NCI-H524 treated with DMSO at 0.1 percent for 48 hours (cell line): ENCODE measurements at regions not wholly inside any gene's neighbourhood (a gene's known extent, or its start where the extent isn't known, plus 50 kb on each side); places are given as distances from the start of the nearest gene placed in this dataset.
A peak's percentile ranks its signal among the peaks of the same experiment; 100 is the strongest.

ENCODE experiments used
- DNase-seq: peaks from one replicate; lab custom pipeline; 2025; lab: John Stamatoyannopoulos, UW

DNA sequence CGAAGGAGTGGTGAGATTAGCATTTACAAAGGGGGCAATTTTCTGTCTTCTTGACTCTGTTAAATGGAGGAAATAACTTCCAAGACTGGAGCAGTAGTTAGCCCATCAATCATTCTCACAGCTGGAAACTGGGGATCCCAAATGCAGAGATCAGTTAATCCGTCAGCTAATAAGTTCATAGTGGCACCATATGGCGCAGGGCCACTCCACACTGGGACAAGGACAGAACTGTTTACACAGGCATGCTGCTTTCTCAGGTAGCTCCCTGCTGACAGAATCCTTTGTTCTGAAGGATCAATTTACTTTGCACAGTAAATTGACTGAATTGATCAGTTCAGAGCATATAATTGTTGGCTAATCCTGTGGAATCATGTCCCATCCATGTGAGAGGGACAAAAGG, 395.7 kb downstream of the TMEM161B start:
- DNase-seq = peak; percentile 97

DNA sequence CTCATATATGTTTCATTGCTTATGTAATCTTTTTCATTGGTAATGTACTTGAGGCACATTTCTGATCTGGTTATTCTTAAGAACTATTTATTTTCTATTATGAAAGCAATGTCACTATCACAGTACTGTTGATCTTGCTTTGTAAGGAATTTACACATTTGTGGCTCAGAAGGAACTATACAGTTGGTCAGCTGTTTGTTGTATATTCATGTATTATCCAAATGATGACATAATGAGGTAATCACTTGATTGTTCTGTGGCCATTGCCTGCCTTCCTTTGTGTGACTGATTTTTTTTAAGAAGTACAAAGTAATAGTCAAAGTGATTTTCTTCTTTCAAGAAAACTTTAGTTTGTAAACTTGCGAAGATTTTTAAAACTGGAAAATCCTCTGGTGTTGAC, 399.9 kb downstream of the TMEM161B start:
- DNase-seq = no peak

DNA sequence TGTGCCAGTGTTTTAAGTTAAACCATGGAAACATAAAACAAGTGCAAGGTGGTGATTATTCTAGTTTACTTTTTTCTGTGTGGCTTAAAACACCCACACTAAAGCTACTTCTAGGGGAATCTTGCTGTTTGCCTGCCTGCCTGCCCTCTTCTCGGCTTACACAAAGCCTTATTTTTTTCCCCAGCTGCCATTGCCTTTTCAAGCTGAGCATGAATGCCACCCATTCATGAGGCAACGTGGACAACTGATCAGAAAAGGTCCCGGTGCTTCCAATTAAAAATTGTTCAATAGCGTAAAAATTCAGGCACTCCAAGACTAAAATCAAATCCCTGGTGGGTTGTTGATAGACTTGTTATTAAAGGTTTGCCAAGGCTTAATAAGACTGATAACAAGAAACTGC, 401.4 kb downstream of the TMEM161B start:
- no peak for DNase-seq

DNA sequence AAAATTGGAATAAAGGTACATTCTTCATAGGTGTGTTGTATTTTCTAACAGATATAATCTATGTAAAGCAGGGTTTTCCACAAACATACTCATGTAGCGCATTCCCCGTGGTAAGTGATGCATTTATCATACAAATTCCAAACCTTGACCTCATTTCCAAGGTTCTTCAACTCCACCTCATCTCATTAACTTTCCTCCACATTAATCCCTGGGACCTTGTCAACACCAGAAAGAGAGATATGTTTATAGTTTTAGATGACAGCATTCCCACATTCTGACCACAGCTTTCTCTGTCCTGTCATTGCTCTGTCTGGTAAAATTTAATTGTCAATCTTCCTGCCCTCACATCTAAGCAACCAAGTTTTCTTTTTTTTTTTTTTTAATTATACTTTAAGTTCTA, 415.1 kb downstream of the TMEM161B start:
- no peak for DNase-seq

DNA sequence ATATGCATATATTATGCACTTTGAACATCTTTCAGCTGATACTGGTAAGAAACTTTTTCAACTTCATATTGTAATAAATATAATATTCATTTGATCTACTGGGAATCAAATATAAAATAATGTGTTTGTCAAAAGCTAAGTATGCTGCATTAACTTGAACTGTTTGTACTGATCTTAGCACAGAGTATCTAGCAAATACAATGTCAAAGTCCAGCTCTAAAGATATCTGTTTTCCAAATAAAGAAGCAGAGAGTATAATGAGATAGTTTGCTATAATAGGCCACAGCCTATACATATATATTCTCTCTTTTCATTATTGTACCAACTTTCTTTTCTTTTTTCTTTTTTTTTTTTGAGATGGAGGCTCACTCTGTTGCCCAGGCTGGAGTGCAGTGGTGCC, 417.0 kb downstream of the TMEM161B start:
- no peak for DNase-seq

DNA sequence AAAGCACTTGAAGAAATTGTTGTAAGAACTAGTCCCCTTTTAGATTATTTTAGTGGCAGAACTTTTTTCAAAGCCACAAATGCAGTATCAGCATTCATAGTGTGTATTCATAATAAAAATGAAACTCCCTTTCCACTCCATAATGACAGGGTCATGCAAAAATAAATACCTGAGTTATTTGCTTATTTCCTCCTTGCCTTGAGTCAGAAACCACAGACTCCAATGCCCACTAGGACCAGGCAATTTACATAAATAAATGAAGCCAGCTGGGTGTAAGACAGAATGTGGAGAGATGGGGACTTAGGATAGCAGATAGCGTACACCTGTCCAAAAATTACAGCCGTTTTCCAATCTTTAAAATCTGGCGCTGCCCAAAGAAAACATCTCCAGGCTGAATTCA, 417.8 kb downstream of the TMEM161B start:
- DNase-seq = no peak

DNA sequence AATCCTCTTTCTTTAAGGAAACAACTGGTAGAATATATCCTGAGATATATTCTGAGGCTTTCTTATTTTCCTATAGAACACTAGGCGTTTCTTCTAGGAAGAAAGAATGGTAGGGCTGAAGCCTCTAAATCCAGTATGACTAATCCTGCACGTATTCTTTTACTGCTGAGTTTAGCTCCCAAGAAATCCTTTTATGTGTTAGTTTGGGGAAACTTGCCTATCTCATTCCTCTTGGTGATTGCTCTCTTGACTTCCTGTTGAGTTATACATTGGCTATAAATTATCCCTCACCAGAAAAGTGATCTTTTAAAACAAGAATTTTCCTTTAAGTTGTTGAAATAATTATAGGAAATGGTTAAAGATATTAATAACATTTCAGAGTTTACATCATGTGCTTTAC, 422.9 kb downstream of the TMEM161B start:
- DNase-seq = no peak

DNA sequence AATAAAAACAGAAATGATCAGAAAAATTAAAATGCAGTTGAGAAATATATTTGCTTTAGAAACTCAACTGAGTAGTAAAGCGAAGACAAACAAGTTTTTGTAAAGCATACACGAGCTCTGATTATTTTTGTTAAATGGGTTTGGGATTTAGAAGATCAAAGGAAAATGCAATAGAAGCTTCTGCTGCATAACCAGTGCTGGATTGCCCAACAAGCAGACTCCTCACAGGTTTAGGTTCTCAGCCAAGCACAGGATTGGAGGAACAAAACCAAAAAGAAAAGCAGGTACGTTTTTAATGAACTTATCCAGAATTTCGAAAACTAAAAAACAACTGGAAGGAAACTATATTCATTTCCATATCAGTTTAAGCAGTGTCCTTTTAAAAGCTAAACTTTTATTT, 423.8 kb downstream of the TMEM161B start:
- no peak for DNase-seq

DNA sequence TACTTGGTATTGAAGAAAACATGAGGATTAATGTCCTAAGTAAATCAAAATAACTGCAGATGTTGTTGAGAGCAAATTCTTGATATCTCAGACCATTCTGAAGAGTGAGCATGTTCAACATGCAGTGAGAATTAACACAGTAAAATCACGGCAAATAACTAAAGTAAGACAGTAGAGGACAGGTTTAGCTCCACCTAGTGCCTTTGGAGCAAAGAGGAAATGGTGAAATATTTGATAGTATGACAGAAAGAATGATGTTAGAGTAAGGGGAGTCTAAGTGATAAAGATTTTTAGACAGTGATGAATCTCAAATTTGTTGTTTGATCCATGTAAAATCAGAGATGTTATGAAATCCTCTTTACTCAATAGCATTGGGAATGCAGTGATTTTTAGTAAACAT, 424.2 kb downstream of the TMEM161B start:
- no peak for DNase-seq

DNA sequence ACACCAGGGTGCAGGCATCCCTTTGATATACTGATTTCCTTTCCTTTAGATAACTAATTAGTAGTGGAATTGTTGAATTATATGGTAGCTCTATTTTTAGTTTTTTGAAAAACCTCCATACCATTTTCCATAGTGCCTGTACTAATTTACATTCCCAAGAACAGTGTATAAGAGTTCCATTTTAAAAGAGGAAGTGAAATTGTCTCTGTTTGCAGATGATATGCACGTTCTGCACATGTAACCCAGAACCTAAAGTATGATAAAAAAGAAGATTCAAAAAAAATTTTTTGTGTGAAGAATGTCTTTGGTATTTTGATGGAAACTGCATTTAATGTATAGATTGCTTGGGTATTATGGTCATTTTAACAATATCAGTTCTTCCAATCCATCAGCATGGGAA, 424.0 kb upstream of the CCNH start:
- DNase-seq = no peak

DNA sequence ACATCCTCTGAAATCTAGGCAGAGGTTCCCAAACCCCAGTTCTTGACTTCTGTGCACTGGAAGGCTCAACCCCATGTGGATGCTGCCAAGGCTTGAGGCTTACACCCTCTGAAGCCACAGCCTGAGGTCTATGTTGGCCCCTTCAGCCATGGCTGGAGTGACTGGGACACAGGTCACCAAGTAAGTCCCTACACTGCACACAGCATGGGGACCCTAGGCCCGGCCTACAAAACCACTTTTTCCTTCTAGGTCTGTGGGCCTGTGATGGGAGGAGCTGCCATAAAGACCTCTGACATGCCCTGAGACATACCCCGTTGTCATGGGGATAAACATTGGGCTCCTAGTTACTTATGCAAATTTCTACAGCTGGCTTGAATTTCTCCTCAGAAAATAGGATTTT, 418.8 kb upstream of the CCNH start:
- DNase-seq = no peak

DNA sequence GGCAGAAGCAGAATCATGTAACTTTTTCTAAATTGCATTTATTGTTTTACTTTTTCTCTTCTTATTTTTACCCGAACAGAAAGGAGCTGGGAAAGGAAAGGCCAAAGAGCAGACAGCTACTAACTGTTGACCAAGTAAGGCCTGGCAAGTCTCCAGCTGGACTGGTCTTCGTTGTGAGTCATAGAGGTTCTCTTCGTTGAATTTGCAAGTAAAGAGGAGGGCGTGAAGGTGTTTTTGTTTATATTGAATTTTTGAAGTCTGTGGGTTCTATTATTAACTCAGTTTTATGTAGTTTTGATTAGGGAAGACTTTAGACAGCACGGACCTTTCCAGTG, 416.5 kb upstream of the CCNH start:
- no peak for DNase-seq

DNA sequence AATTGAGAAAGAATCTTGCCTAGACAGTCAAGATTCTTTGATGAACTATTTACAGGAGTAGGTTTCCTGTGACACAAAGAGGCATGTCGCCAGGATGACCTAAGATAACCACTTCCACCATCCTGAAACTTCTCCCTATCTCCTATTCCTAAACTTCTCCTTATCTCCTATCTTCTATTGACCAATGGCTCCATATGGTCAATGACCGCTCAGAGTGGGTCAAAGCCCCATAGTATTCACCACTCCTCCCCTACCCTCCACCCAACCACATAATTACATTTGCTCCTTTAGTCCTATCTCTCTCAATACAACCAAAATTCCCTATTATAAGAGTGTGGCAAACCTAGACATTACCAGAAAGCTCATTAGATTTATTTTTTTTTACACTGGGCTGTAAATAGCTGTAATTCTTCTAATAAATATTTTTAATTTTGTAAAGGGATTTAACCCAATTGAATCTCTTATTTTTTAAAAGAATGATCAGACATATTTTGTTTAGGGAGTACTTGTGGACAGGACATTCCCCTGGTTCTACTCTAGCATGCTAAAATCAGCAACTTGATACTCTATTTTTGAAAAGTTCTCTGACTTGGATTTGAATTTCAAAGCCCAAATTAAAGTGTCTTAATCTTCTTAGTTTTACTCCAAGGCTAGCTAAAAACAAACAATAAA, 416.0 kb upstream of the CCNH start:
- no peak for DNase-seq

DNA sequence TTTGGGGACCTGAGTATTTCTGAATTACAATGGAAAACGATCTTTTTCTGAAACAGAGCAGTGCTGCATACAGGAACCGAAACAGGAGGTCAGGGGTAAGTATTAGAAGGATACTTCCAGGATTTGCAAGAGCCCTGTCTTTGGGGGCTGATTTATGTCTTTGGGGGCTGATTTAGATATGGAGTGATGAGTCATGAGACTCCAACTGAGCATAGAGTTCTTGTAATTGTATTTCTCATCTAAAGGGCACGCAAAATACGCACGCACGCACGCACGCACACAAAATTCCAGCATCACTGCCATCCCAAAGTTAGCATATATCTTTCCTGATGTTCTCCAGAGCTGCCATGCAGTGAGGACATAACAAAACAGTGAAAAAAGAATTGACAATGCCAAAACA, 414.8 kb upstream of the CCNH start:
- no peak for DNase-seq

DNA sequence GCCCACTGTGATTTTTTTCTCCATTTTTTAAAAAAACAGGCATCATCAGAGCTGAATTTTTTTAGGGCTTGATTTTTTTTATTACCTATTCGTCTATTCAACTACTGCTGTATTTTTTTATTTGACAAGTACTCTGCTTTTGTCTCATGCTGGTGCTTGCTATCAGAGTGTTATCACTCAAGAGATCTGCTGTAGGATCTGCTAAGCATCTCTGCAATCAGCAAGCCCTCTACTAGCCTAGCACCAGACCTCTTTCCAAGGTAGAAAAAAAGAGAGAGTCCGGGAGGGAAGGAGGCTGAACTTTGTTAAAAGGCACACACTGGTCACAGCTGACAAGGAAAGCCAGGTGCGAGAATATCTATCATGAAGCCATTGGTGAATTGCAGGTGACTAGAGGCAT, 413.8 kb upstream of the CCNH start:
- no peak for DNase-seq

DNA sequence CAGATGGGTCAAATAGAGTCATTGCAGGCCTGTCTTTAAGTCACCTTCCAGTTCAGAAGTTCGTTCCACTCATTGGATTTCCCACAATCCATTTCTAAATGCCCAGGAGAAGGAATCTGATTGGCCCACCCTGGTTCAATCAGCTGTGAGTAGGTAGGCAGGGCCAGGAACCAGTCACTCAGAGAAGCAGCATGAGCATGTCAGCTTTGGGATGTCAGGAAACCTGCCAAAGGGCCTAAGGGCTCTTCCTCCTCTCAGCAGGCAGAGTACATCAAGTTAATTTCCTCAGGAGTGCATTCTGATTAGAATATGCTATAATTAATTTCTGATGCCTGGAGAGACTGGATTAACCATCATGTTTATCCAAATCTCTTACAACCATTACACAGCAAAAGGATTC, 412.9 kb upstream of the CCNH start:
- no peak for DNase-seq

DNA sequence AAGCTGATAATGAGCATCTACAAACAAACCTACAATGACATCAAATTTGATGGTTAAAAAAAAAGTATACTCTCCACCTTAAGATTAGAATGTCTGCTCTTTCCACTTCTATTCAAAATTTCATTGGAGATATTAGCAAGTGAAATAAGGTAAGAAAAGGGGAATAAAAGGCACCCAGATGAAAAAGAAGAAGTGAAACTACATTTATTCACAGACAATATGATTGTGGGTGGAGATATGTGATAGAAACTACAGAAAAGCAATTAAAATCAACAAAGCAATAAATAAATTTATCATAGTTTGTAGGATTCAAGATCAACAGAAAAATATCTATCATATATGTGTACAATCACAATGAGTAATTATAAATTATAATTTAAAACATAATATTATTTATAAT, 395.1 kb upstream of the CCNH start:
- DNase-seq = no peak

DNA sequence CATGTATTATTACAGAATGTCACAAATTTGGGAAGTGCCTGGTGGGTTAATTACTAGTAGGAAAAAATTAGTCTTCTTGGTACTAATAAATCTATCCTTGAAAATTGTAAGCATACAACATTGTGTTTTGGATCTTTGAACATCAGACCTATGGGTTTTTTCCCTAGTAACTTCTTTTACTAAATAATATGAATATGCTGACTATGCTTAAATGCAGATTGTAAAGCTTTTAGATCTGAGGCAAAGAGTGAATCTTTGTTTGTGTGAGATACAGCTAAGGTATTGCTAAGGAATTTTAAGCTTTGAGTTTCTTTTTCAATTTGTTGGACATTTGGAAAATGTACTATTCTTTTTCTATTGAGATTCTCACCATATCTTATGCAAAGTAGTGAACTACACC, 390.6 kb upstream of the CCNH start:
- DNase-seq = no peak

DNA sequence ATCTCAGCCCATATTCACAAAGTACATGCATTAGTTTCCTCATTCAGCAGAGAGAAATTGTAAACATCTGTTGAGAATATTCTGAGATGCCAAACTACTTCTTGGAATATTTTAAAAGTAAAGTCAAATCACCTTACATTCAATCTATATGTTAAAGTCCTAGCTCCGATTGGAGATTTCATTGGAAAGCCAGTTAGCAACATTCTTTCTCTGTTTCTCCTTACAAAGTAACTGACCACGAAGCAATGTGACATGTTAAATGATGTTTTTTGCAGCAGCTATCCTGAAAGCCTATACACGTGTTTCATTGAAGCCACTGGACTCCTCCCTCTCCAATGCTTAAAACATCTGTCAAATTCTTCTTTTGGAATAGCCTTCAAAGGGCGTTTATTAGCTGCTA, 379.1 kb upstream of the CCNH start:
- DNase-seq = no peak

DNA sequence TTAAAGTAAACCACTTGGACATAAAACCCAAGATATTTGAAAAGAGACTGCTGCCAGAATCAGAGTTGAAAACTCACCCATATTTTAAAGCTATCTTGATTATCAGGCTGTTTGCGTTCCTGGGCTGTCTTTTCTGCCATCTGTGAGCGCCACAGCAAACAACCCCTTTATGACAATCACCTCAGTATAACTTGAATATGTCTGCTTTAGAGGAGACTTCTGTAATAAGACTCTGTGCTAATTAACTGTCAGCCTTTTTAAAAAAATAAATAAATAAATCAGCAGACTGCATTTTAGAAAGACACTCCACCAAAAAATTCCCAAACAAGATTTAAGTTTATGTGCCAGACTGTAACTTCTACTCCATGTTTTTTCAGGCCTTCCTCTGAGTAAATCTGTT, 375.7 kb upstream of the CCNH start:
- no peak for DNase-seq

DNA sequence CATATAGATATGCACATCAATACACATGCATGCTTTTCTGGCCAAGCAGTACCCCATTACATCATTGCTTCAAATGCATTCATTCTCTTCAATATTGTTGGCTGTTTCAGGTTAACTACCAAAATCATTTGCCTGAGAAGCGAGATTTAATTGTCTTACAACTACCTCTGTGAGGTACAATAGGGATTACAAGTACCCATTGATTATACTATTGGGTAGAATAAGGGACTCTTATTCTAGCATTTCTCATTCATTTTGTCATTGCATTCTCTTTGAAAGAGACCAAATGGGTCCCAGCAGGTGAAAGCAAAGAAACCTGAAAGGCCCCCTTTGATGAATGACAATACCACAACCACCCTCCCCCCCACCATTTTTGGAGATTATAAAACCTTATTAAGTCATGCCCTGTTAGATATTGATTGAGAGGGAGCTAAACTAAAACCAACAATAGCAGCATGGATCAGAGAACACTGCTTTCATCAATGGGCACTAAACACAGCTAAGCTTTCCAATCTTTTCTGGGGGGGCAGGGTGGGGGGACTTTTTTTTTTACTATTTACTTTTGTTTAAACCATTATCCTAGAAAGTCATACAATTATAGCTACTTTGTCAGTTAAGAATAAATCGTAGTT, 375.0 kb upstream of the CCNH start:
- no peak for DNase-seq

DNA sequence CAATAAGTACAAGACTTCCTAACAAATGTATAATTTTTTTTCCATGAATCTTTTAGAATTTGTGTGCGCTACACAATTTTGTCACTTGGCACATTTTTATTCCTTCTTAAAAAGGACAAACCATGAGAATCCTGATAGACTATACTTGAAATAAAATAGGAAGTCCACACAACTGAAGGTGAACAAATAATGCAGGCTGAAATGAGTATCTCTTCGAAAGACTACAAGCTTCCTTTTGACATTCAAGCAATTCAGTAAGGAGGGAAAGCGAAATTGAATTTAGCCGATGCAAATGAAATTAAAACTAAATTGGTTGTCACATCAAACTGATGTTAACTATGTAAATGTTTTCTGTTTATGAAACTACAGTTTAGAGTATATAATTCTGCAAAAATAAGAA, 374.4 kb upstream of the CCNH start:
- DNase-seq = no peak

DNA sequence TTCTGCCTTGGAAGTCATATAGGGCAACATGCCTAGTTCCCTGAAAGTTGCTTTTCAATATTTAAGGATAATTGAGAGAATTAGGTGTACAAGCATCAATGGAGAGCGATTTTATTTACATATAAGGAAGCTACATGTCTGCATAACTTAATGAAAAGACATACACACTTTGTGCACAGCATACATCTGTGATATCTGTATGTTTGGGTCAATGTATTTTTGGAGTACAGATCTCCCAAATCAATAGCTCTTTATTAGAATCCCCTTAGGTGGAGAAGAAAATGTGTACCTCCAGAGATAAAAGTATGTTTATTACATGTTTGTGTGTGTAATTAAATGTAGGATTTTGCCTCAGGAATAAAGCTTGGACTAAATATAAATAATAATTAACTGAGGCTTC, 373.7 kb upstream of the CCNH start:
- no peak for DNase-seq

DNA sequence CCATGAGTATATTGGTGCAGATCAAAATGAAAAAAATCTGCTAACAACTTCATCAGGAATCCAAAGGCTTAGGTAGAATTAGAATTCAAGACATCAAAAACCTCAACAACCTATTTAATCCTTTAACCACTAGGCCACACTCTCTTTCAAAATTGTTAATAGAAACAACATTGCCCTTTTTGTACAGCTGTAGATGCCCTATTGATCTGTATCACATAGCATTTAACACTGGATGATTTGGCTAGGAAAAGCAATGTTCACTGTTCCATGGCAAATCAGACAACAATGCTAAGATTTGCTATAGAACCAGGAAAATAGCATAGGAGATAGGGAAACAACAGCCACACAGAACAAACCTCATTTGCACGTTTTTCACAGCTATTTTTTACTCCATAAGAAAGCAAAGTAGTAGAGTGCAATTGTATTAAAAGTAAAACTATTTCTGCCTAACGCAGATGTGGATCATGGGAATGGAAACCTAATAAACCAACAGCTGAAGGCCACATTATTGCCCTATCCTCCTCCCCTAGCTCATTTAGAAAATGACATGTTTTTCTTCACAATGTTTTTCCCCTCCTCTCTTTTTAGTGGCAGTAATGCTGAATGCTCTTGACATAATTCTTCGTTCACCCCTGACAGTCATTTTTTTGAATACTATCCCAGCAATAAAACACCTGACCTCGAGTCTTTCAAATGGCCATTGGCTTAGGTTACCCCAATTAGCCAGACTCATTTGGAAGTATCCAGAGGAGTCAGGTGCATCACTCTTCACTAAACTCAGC, 373.0 kb upstream of the CCNH start:
- no peak for DNase-seq
